HG03039 (cell line): ENCODE measurements at regions not wholly inside any gene's neighbourhood (a gene's known extent, or its start where the extent isn't known, plus 50 kb on each side); places are given as distances from the start of the nearest gene placed in this dataset.
"Not testable (repeated sequence)": the region's sequence is repeated elsewhere in the genome, so short reads cannot be mapped to it uniquely, and the experiment has no call there.

Experiments used
- ATAC-seq: cut with Tn5 transposase; IDR thresholded peaks from one replicate; pipeline ENCODE4 v1.9.1; 2021; ENCODE audit warnings: mild to moderate bottlenecking, moderate library complexity; ENCODE audit not compliant: unreplicated experiment

GRCh38 chr1:55816456-55817426 lies 601.6 kb upstream of the USP24 start:
- ATAC-seq, result no peak

DNA sequence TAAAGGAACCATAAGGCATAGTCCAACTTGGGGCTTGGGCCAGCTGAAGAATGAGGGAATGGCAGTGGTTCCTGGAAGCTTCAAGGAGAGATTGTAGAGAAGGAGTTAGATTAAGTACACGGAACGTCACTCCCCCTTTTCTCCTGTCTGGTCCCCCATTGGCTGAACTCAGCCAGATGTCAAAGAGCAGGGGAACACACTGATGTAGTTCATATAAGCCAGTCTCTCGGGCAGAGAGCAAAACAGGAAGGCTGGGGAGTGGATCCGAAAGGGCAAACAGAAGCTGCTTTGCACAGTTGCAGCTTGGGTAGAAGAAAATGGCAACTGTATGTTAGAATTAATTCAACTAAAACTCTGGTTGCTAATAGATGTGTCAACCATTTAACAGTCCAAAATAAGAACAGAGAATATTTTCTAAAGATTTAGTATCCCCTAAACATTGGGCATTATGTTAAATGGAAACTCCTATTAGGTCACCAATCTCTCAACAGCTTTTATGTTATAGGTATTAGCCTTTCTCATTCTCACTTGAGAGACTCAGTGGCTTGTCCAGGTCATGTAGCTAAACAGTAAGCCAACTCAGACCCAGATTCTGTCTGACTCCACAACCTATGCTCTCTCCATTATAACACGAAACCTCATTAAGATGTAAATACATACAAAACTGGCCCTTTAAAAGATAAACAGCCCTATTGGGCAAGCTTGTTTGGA lies 600.7 kb upstream of the USP24 start:
- ATAC-seq, result no peak

DNA sequence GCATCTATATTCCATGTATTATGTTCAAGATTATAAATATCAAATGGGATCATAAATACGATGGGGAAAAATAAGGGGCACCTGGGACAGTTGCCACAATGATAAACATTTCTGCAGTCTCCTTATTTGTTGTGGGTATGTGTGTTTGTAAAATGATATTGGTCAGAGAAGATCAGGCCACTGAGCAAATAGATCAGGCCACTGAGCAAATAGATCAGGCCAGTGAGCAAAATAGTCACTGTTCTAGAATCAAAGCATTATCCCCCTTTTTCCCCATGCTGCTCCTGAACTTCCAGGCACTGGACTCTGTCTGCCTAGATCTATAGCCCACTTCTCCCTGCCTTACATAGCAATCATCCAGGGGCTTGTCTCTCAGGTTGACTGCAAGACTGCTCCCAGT lies 599.8 kb upstream of the USP24 start:
- no peak for ATAC-seq

DNA sequence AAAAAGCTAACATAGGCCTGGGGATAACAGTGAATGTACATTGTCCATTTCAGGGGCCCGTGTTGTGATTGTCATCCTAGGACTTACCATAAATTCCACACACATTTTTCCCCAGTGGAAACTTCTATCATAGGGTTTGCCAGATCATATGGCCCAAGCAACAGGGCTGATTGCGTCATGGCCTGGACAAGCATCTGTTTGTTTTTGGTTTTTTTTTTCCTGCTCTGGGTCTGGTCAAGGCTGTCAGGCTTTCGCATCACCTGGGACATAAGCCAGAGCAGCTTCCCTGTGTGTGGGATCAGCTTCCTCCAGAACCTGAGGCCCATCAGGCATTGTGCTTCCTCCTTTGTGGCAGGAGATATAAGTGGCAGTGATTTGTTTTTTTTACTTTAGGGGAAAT lies 598.5 kb upstream of the USP24 start:
- ATAC-seq, result no peak

- ATAC-seq, result no peak
Measured at GRCh38 chr1:55812281-55812680, 597.1 kb upstream of the USP24 start.

GRCh38 chr1:55808263-55808662 lies 593.1 kb upstream of the USP24 start:
- no peak for ATAC-seq

GRCh38 chr1:55803429-55803828 lies 588.3 kb upstream of the USP24 start:
- no peak for ATAC-seq

DNA sequence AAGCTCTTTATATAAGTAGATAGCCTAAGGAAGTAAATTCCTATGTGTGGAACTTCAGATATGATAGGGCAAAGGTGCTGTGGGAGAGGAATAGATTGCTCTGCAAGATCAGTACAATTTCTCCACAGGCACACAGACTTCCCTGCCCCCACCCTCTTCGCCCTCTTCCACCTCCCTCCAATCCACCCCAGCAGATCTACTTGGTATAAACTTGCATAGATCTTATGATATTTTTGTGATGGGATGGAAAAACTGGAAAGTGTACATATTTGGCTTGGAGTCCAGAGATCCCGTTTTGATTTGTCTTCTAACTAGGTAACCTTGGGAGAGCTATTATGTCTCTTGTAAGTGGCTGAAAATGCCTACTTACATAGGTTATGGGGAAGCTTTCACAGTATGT lies 586.3 kb upstream of the USP24 start:
- no peak for ATAC-seq

DNA sequence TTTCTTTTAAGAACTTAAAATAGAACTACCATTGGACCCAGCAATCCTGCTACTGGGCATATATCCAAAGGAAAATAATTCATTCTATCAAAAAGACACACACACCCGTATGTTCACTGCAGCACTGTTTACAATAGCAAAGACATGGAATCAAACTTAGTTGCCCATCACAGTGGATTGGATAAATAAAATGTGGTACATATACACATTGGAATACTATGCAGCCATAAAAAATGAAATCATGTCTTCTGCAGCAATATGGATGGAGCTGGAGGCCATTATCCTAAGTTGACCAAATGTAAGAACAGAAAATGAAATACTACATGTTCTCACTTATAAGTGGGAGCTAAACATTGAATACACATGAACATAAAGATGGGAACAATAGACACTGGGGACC lies 585.3 kb upstream of the USP24 start:
- ATAC-seq, result no peak

- ATAC-seq, result no peak
Measured at GRCh38 chr1:55793856-55794255, 578.7 kb upstream of the USP24 start.

DNA sequence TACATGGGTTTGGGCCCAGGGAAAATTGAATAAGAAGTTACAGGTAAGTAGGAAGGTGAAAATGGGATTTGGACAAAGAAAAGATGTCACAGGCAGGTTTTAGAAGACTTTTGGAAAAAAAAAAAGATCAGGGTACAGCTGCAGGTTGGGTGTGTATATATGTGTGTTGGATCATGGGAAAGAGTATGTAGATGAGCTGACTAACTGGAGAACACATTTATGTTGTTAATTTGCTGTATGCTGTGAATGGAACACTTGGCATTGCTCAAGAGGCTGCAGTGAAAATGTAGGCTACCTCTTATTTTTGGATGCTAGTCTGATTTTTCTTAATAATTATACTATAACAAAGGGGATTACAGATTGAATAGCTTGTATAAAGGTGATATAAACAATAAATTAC lies 577.7 kb upstream of the USP24 start:
- ATAC-seq, result no peak

GRCh38 chr1:55789466-55789865 lies 574.3 kb upstream of the USP24 start:
- no peak for ATAC-seq

GRCh38 chr1:55786396-55786795 lies 571.2 kb upstream of the USP24 start:
- ATAC-seq, result no peak

DNA sequence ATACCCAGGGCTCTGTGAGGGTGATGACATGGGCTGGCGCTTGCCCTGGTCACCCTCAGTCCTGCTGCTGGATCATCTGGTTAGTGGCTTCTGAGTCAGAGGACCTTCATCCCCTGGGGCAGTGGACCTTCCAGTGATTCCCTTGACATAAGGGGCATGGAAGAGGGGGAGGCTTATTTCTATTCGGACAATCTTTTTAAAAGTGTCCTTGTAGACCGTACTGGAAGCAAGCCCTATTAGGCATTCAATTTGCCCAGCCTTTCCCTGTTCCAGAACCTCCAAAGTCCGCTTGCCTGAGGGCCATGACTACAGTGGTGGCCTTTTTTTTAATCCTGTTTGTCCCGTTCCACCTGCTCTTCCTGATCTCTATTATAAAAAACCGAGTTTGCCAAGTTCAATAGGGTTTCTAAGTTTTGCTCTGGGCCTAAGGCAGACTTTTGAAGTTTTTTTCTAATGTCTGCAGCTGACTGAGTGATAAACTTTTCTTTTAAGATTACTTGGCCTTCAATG lies 569.8 kb upstream of the USP24 start:
- ATAC-seq, result not testable (repeated sequence)

GRCh38 chr1:55781944-55782482 lies 566.8 kb upstream of the USP24 start:
- no peak for ATAC-seq

- ATAC-seq, result no peak
Measured at GRCh38 chr1:55781003-55781402, 565.8 kb upstream of the USP24 start.

DNA sequence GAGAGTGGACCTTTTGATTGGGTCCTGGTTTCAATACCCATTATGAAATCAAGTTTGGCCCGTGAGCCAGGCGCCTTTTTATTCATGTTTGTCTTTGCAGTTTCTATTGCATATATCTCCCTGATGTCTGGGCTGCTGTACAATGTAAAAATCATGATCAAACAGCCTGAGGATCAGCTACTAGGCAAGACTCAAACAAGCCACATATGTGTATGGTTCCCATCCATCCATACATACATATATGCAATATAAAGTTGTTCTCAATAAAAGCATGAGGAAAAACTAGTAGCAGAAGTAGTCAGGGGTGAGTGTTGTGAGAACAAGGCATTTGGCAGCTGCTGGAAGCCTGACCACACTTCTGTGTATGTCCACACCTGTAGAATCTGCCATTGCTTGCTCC lies 562.4 kb upstream of the USP24 start:
- ATAC-seq, result no peak

GRCh38 chr1:55775007-55775406 lies 559.8 kb upstream of the USP24 start:
- no peak for ATAC-seq

DNA sequence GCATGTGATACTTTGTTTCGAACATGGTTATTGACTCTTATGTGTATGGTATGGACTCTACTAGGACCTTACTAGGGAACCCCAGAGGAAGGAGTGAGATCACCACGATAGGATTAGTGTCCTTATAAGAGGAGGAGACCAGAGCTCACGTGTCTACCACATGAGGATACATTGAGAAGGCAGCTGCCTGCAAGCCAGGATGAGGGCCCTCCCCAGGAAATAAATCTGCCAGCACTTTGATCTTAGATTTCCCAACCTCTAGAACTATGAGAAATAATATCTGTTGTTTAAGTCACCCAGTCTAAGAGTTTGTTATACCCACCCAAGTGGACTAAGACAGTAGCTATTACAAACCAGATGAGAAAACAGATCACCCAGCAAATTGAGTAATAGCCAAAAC lies 559.3 kb upstream of the USP24 start:
- no peak for ATAC-seq

- no peak for ATAC-seq
Measured at GRCh38 chr1:55773211-55773940, 558.2 kb upstream of the USP24 start.

DNA sequence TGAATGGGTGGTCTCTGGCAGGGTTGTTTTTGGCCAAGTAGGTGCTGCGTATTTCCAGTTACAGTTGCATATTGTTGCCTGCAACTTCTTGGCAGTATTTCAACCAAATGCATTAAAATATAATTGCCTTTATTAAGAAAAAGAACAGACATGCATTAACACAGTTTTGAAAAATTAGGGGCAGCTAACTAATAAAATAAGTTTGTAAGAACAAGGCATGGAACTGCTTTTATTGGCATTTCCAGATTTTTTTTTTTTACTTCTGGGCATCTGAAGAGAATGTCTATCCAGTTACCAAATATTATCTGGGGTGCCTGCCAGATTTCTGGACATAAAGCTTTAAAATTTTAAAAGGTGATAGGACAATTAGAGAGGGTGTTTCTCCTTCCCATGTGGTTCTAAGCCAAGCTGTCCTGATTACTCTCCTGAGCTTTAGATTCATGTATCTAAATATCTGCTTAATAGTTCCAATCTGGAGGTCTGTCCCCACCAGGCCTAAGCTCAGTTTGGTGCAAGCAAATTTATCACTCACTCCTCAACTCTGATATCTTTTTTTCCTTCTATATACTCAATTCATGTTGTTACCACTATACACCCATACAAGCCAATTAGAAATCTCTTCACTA lies 553.3 kb upstream of the USP24 start:
- no peak for ATAC-seq
